SU-DHL-6 (cell line): ENCODE measurements at regions not wholly inside any gene's neighbourhood (a gene's known extent, or its start where the extent isn't known, plus 50 kb on each side); places are given as distances from the start of the nearest gene placed in this dataset.

Source experiments
- H2AFZ ChIP-seq: fragments of 200-600 bp; sonication (generic); 2 replicates; pipeline ENCODE4 v1.6.1; 2014; ENCODE audit warnings: low read depth, mild to moderate bottlenecking, moderate library complexity, mixed read lengths, antibody characterized with exemption, low read length; ENCODE audit not compliant: severe bottlenecking
- H3F3A ChIP-seq: fragments of 200-600 bp; shearing (Covaris generic); 2 replicates; pipeline ENCODE4 v1.6.0; 2016; ENCODE audit warnings: antibody characterized with exemption, mild to moderate bottlenecking; ENCODE audit not compliant: insufficient read depth
- H3K27ac ChIP-seq: fragments of 200-600 bp; sonication (generic); 2 replicates; pipeline ENCODE4 v1.5.1; 2016; ENCODE audit warnings: low read depth, mild to moderate bottlenecking, low read length, moderate library complexity, mixed read lengths
- H3K27me3 ChIP-seq: fragments of 200-600 bp; sonication (generic), shearing (Covaris generic); 2 replicates; pipeline ENCODE4 v1.6.0; 2014; ENCODE audit warnings: mild to moderate bottlenecking, low read length
- H3K36me3 ChIP-seq: fragments of 200-600 bp; sonication (generic); 2 replicates; pipeline ENCODE4 v1.6.1; 2014; ENCODE audit warnings: mild to moderate bottlenecking, low read length, mixed read lengths
- H3K4me2 ChIP-seq: fragments of 300-600, 200-600 bp; shearing (Covaris generic), sonication (generic); 2 replicates; pipeline ENCODE4 v1.6.0; 2014; ENCODE audit warnings: low read length, low read depth, mild to moderate bottlenecking; ENCODE audit not compliant: poor library complexity, severe bottlenecking
- H3K4me3 ChIP-seq: fragments of 200-600 bp; sonication (generic); 2 replicates; pipeline ENCODE4 v1.5.1; 2014; ENCODE audit warnings: antibody characterized with exemption, low read length, mild to moderate bottlenecking, mixed read lengths; ENCODE audit not compliant: insufficient read depth, poor library complexity, severe bottlenecking
- H3K79me2 ChIP-seq: fragments of 200-600 bp; sonication (generic); 2 replicates; pipeline ENCODE4 v1.6.1; 2014; ENCODE audit warnings: mild to moderate bottlenecking, low read length, moderate library complexity; ENCODE audit not compliant: insufficient read depth
- H3K9ac ChIP-seq: fragments of 200-600 bp; sonication (generic); 2 replicates; pipeline ENCODE4 v1.7.0; 2014; ENCODE audit warnings: mild to moderate bottlenecking, low read length
- H3K9me2 ChIP-seq: fragments of 200-600 bp; sonication (generic); replicated peaks from 2 replicates; pipeline ENCODE4 v1.6.1; 2014; ENCODE audit warnings: low read length; ENCODE audit not compliant: insufficient read depth
- H3K9me3 ChIP-seq: fragments of 200-600 bp; sonication (generic); 2 replicates; pipeline ENCODE4 v1.6.1; 2014; ENCODE audit warnings: low read length, mixed read lengths; ENCODE audit not compliant: insufficient read depth
- H4K20me1 ChIP-seq: fragments of 200-600 bp; sonication (generic); 2 replicates; pipeline ENCODE4 v1.6.1; 2014; ENCODE audit warnings: low read depth, mild to moderate bottlenecking, antibody characterized with exemption, low read length, moderate library complexity, mixed read lengths
- CTCF ChIP-seq: fragments of 200-600 bp; sonication (generic); IDR thresholded peaks from one replicate; pipeline ENCODE4 v1.5.1; 2017; ENCODE audit warnings: antibody characterized with exemption, mild to moderate bottlenecking, low read length, moderate library complexity; ENCODE audit not compliant: insufficient read depth, poor library complexity, severe bottlenecking
- EZH2phosphoT487 ChIP-seq: fragments of 200-600 bp; sonication (generic), shearing (Covaris generic); conservative IDR thresholded peaks from 2 replicates; pipeline ENCODE4 v1.6.1; 2018; ENCODE audit warnings: mild to moderate bottlenecking, antibody characterized with exemption, low read length, moderate library complexity, mixed read lengths

- TF ChIP-seq CTCF (no peak), EZH2phosphoT487 (no peak)
- no peaks in the 10 kb centered on the region for H3K79me2 ChIP-seq
- no peaks in the 10 kb centered on the region for H3K9me2 ChIP-seq
- H3K4me3 ChIP-seq = no peak overlapping the region
- H3K4me2 ChIP-seq = no peak overlapping the region
- H2AFZ ChIP-seq = no peak overlapping the region
- no peaks in the 10 kb centered on the region for H3K27me3 ChIP-seq
- no peaks in the 10 kb centered on the region for H3K36me3 ChIP-seq
- no peaks in the 10 kb centered on the region for H4K20me1 ChIP-seq
- no peak overlapping the region for H3K27ac ChIP-seq
- no peaks in the 10 kb centered on the region for H3K9me3 ChIP-seq
- H3F3A ChIP-seq = no peaks in the 10 kb centered on the region
- H3K9ac ChIP-seq = no peak overlapping the region
These were observed 60.3 kb upstream of the GPR12 start for GRCh38 chr13:26820871-26821270.

- Histone ChIP-seq H3K27me3 (no peaks in the 10 kb centered on the region), H2AFZ (no peak overlapping the region), H3K9me2 (no peaks in the 10 kb centered on the region), H3F3A (no peaks in the 10 kb centered on the region), H4K20me1 (no peaks in the 10 kb centered on the region), H3K79me2 (no peaks in the 10 kb centered on the region), H3K9me3 (no peaks in the 10 kb centered on the region), H3K36me3 (no peaks in the 10 kb centered on the region), H3K4me2 (no peak overlapping the region), H3K27ac (no peak overlapping the region), H3K4me3 (no peak overlapping the region), H3K9ac (no peak overlapping the region)
- no peak for TF ChIP-seq EZH2phosphoT487
- TF ChIP-seq CTCF = no peak
These were observed 58.5 kb upstream of the GPR12 start for GRCh38 chr13:26819046-26819445.

GRCh38 chr13:26816881-26817280, 56.3 kb upstream of the GPR12 start:
- Histone ChIP-seq H3K36me3 (no peaks in the 10 kb centered on the region), H3K9me3 (no peaks in the 10 kb centered on the region), H3K4me2 (no peak overlapping the region), H3K27ac (no peak overlapping the region), H3K9ac (no peak overlapping the region), H4K20me1 (no peaks in the 10 kb centered on the region), H2AFZ (no peak overlapping the region), H3K9me2 (no peaks in the 10 kb centered on the region), H3K27me3 (no peaks in the 10 kb centered on the region), H3K4me3 (no peak overlapping the region), H3F3A (no peaks in the 10 kb centered on the region), H3K79me2 (no peaks in the 10 kb centered on the region)
- no peak for TF ChIP-seq CTCF
- TF ChIP-seq EZH2phosphoT487 = no peak

DNA sequence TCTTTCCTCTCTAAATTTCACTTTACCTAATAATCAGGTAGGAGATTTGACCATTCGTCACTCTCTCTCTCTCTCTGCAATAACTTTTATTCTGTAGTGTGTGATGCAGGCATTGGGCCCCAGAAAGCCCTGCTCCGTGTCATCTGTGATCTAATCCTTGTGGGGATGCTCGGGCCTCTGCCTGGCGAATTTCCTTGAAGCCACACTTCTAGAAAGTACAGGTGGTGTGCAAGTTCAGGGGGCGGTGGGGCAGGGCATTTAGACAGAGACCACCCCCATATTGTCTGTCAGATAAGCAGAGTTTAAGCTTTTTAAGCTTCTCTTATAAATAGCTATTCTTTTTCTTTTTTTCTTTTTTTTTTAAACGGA, 53.4 kb upstream of the GPR12 start:
- Histone ChIP-seq H3K9me2 (no peaks in the 10 kb centered on the region), H3K4me2 (no peak overlapping the region), H3K4me3 (no peak overlapping the region), H3F3A (no peaks in the 10 kb centered on the region), H3K36me3 (no peaks in the 10 kb centered on the region), H2AFZ (no peak overlapping the region), H3K9me3 (no peaks in the 10 kb centered on the region), H3K79me2 (no peaks in the 10 kb centered on the region), H3K27ac (no peak overlapping the region), H3K27me3 (no peaks in the 10 kb centered on the region), H3K9ac (no peak overlapping the region), H4K20me1 (no peaks in the 10 kb centered on the region)
- TF ChIP-seq CTCF (no peak), EZH2phosphoT487 (no peak)
